T-helper 17 cell (primary cell): ENCODE measurements at regions not wholly inside any gene's neighbourhood (a gene's known extent, or its start where the extent isn't known, plus 50 kb on each side); places are given as distances from the start of the nearest gene placed in this dataset.

ENCODE experiments used
- ATAC-seq: fragments of 150-1000 bp; cut with Tn5 transposase; 2 replicates; pipeline ENCODE4 v1.10.0; 2021; ENCODE audit warnings: mild to moderate bottlenecking, moderate library complexity
- DNase-seq, 3 donors: peaks; one replicate each; pipeline versions ENCODE4 v3.0.0 to v3.0.0-alpha.2; 2020 to 2021
- H3K9me3 ChIP-seq: one replicate; pipeline ENCODE4 v1.7.0; 2013; ENCODE audit warnings: low read length, mild to moderate bottlenecking; ENCODE audit not compliant: control insufficient read depth, poor library complexity, severe bottlenecking
- H3K27ac Mint-ChIP-seq: one replicate; pipeline ENCODE4 v1.8.0; 2022; ENCODE audit warnings: mild to moderate bottlenecking, moderate library complexity, mixed read lengths
- H3K27me3 Mint-ChIP-seq: one replicate; pipeline ENCODE4 v1.8.0; 2022; ENCODE audit warnings: mixed read lengths
- H3K36me3 Mint-ChIP-seq: one replicate; pipeline ENCODE4 v1.8.0; 2022; ENCODE audit warnings: low read depth, mixed read lengths
- H3K4me1 Mint-ChIP-seq: one replicate; pipeline ENCODE4 v1.8.0; 2022; ENCODE audit warnings: mild to moderate bottlenecking, mixed read lengths
- H3K4me3 Mint-ChIP-seq: one replicate; pipeline ENCODE4 v1.8.0; 2022; ENCODE audit warnings: mild to moderate bottlenecking, moderate library complexity, mixed read lengths

GRCh38 chr20:9912858-9913434 is 74.1 kb upstream of the PAK5 start:
- peak in 1 of 3 donors; percentile 6 for DNase-seq
- ATAC-seq: no peak
- H3K27me3 Mint-ChIP-seq: peaks cover 29% of the 10 kb centered on the region
- H3K36me3 Mint-ChIP-seq: no peaks in the 10 kb centered on the region
- H3K27ac Mint-ChIP-seq: no peak overlapping the region
- H3K4me1 Mint-ChIP-seq: no peaks in the 10 kb centered on the region
- H3K9me3 ChIP-seq: no peaks in the 10 kb centered on the region
- H3K4me3 Mint-ChIP-seq: no peak overlapping the region

DNA sequence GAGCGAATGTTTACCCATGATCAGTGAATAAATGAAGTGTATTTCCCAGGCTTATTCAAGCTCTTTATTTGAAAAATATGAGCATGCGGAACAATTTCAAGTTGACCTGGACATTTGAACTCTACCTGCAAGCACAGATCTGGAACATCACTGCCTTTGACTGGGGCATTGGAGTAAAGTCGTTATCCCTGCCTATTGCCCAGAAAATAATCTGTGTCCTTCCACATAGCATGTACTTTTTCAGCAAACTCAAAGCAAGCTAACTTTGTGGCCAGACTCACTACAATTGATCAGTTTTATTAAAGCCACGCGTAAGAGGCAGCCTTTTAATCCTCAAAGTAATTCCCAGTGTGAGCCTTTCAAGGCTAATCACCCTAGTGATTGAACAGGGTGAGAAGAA is 73.4 kb upstream of the PAK5 start:
- H3K27me3 Mint-ChIP-seq: peaks cover 34% of the 10 kb centered on the region
- DNase-seq: no peak
- H3K4me1 Mint-ChIP-seq: no peaks in the 10 kb centered on the region
- no peak overlapping the region for H3K4me3 Mint-ChIP-seq
- no peaks in the 10 kb centered on the region for H3K9me3 ChIP-seq
- H3K36me3 Mint-ChIP-seq: no peaks in the 10 kb centered on the region
- H3K27ac Mint-ChIP-seq: no peak overlapping the region
- ATAC-seq: no peak

DNA sequence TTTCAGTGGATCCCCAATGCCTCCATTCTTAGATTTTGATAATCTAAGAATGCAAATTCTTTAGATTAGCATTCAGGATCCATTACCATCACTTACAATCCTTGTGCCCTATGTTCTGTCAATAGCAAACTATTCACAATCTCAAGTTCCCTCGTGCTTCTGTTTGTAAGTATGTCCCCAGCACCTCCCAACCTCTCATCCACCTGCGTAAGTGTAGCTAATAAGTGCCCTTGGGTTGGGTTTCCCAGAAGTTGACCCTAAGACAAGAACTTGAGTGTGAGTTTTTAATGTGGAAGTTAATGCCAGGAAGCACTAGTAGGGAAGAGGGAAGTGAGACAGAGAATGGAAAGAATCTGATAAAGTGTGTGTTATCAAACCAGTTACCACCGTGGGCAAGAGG is 72.6 kb upstream of the PAK5 start:
- no peak overlapping the region for H3K4me3 Mint-ChIP-seq
- H3K36me3 Mint-ChIP-seq: no peaks in the 10 kb centered on the region
- no peak overlapping the region for H3K27ac Mint-ChIP-seq
- DNase-seq (no peak), ATAC-seq (no peak)
- no peaks in the 10 kb centered on the region for H3K9me3 ChIP-seq
- H3K4me1 Mint-ChIP-seq: no peaks in the 10 kb centered on the region
- H3K27me3 Mint-ChIP-seq: peaks cover 34% of the 10 kb centered on the region

DNA sequence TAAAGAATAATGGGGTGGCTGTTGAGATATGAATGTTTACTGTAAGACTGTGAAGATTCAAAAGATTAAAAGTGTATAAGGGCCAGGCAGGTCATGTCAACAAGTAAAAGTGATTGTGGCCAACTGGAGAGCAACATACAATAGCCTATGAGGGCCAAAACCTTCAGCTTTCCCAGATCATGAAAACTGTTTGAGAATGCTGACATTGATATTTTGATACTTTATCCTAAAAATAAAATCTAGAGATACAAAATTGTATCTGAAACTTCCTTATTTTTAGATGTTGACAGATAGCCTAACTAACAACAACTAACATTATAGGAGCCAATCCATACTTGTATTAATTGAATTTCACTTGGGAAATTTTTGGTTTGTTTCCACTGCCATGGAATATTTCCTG is 70.3 kb upstream of the PAK5 start:
- no peaks in the 10 kb centered on the region for H3K36me3 Mint-ChIP-seq
- no peak overlapping the region for H3K4me3 Mint-ChIP-seq
- no peaks in the 10 kb centered on the region for H3K4me1 Mint-ChIP-seq
- ATAC-seq: no peak
- no peaks in the 10 kb centered on the region for H3K9me3 ChIP-seq
- peaks cover 38% of the 10 kb centered on the region for H3K27me3 Mint-ChIP-seq
- no peak overlapping the region for H3K27ac Mint-ChIP-seq
- no peak for DNase-seq

DNA sequence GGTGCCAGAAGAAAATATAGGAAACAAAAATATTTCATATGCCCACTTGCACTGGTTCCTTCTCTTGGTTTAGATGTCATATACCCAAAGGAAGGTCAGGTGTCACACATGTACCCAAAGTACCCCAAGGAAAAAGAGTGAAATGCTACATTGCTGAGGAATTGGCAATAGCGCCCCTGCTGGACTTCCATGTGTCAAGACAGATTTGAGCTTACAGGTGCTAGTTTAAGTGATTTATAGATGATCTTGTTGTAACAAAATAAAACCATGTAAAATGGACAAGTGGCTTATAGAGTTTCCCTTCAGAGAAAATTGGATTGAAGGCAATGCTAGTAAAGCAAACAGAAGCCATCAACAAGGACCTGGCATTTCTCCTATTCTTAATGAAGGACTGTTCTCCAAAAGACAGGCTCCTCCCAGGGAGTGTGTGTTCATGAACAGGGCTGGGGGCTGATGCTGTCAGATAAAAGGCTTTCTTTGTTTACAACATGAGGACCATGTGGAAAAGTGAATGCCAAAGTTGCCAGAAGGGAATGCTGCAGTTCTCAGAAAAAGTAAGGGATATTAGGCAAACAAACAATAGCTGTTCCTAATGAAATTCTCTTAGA is 64.3 kb upstream of the PAK5 start:
- Mint-ChIP-seq H3K36me3 (no peaks in the 10 kb centered on the region), H3K27ac (no peak overlapping the region), H3K27me3 (peaks cover 19% of the 10 kb centered on the region), H3K4me3 (no peak overlapping the region), H3K4me1 (no peaks in the 10 kb centered on the region)
- no peak for ATAC-seq
- DNase-seq: no peak
- H3K9me3 ChIP-seq: no peaks in the 10 kb centered on the region

DNA sequence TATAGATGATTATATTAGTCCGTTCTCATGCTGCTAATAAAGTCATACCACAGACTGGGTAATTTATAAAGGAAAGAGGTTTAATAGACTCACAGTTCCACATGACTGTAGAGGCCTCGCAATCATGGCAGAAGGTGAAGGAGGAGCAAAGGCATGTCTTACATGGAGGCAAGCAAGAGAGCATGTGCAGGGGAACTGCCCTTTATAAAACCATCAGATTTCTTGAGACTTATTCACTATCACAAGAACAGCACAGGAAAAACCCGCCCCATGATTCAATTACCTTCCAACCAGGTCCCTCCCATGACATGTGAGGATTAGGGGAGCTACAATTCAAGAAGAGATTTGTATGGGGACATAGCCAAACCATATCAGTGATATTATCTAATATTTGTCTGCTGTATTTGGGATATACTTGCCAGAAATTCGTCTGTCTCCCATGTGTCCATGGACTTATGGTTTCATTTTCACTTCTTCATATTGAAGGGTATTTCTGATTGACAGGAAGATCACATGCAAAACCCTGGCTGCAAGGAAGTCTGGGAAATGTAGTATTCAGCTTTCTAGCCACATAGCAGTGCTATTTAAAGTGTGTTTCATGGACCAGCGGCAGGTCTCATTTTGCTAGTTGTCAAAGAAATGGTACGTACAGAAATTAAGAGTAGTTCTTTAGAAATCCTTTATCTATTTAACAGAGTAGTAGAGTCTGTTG is 50.5 kb upstream of the PAK5 start:
- H3K27ac Mint-ChIP-seq: no peak overlapping the region
- ATAC-seq (no peak), DNase-seq (no peak)
- H3K36me3 Mint-ChIP-seq: no peaks in the 10 kb centered on the region
- peaks cover 14% of the 10 kb centered on the region for H3K27me3 Mint-ChIP-seq
- H3K4me3 Mint-ChIP-seq: no peak overlapping the region
- no peaks in the 10 kb centered on the region for H3K4me1 Mint-ChIP-seq
- H3K9me3 ChIP-seq: no peaks in the 10 kb centered on the region
